HG02943 (cell line): ENCODE measurements at regions not wholly inside any gene's neighbourhood (a gene's known extent, or its start where the extent isn't known, plus 50 kb on each side); places are given as distances from the start of the nearest gene placed in this dataset.
"Not testable (repeated sequence)": the region's sequence is repeated elsewhere in the genome, so short reads cannot be mapped to it uniquely, and the experiment has no call there.

Experiments
- ATAC-seq: cut with Tn5 transposase; IDR thresholded peaks from one replicate; pipeline ENCODE4 v1.9.1; 2021; ENCODE audit warnings: mild to moderate bottlenecking, low read depth, moderate library complexity; ENCODE audit not compliant: unreplicated experiment

DNA sequence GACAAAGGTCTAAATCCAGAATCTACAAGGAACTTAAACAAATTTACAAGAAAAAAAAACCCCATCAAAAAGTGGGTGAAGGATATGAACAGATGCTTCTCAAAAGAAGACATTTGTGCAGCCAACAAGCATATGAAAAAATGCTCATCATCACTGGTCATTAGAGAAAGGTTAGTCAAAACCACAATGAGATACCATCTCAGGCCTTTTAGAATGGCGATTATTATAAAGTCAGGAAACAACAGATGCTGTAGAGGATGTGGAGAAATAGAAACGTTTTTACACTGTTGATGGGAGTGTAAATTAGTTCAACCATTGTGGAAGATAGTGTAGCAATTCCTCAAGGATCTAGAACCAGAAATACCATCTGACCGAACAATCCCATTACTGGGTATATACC lies 518.9 kb upstream of the CCDC54 start:
- not testable (repeated sequence) for ATAC-seq

DNA sequence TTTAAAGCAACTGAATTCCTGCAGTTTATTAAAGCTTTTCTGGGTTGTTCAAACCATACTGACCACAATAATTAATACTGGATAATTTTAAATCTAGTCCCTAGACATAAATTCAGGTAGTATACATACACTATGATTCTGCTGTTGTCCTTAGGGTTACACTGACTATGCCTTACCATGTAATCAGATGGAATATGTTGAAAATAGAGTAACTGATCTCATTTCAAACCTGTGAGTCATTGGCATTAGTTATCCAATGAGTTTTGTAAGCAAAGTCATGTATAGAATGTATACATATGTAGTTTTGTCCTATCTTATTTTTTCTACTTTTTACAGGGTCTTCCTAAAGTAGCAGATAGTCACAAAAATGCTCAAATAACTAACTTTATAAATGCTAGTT lies 517.1 kb upstream of the CCDC54 start:
- ATAC-seq = no peak

DNA sequence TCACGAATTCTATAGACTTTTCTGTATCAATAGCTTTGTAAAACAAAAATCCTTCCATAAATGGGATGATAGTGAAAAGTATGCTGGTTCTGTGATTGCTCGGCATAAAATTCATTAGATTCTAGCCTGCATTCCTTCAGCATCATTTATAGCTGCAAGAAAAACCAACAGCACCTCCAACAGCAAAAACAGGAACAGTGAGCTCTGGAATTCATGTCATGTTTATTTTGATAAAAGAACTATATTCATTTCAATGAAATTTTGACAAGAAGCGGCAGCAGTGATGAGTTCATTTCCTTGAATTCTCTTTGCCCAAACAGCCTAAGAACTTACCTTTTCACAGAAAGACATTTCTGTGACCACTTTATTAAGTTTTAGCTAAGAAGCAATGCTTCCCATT lies 515.2 kb upstream of the CCDC54 start:
- no peak for ATAC-seq

DNA sequence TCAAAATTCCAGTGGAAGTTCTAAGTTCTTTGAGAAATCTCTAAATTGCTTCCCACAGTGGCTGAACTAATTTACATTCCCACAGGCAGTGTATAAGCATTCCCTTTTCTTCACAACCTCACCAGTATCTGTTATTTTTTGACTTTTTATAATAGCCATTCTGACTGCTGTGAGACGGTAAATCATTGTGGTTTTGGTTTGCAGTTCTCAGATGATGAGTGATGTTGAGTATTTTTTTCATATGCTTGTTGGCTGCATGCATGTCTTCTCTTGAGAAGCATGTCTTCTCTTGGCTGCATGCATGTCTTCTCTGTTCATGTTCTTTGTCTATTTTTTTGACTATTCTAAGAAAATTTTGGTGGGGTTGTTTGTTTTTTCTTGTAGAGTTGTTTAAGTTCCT lies 499.6 kb upstream of the CCDC54 start:
- no peak for ATAC-seq

DNA sequence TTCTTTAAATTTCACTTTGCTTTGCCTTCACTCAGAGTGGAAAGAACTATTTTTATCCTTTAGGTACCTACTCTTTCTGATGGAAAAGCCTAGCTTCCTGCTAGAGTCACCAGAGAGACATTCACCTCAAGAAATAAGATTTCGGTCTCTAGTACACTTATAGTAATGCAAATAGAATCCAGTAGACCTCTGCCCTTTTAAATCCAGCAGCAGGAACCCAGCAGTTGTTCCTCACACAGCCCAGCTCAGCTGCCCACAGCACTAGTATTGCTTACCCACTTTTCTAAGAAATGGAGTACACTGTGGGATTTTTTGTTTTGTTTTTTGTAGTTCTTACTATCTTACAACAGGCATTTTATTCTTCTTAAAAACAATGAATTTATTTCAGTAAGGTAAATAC lies 497.0 kb upstream of the CCDC54 start:
- ATAC-seq = no peak

DNA sequence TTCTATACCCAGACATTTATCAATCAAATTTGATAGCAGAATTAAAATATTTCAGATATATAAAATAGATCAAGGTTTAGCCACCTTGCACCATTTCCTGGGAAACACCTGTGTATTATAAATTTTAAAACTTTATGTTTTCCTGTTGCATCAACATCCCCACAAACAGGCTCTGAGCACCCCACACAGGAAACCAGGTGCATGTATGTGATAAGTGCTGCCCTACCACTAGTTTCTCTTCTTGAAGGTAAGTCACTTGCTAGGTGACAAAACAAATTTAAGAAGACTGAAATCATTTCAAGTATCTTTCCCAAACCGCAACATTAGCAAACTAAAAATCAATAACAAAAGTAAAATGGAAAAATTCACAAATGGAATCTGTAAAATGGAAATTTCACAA lies 496.1 kb upstream of the CCDC54 start:
- ATAC-seq = no peak

DNA sequence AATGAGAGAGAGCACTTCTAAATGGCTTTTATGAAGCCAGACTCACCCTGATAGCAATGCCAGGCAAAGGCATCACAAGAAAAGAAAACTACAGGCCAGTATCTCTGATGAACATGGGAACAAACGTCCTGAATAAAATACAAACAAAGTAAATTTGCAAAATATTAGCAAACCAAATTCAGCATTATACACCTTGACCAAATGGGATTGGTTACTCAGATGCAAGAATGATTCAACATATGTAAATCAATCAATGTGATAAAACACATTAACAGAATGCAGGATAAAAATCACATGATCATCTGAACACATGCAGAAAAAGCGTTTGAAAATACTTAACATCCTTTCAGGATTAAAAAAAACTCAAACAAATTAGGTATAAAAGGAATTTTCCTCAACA lies 494.9 kb upstream of the CCDC54 start:
- ATAC-seq = no peak

DNA sequence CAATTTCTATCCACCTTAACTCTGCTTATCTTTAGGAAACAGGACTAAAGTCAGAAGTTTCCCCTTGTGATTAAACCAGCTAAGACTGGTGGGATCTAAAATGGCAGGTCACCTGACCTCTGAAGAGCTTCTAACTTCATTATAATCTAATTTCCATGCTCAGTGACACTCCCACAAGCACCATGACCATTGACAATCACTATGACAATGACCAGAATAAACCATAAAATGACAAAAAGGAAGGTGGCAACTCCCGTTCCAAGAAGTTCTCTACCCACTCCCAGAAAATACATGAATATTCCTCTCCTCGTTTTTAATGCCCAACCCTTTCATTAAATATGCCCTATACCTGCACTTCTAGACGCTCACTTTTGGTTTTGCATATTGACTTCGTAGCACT lies 471.2 kb upstream of the CCDC54 start:
- ATAC-seq = no peak

DNA sequence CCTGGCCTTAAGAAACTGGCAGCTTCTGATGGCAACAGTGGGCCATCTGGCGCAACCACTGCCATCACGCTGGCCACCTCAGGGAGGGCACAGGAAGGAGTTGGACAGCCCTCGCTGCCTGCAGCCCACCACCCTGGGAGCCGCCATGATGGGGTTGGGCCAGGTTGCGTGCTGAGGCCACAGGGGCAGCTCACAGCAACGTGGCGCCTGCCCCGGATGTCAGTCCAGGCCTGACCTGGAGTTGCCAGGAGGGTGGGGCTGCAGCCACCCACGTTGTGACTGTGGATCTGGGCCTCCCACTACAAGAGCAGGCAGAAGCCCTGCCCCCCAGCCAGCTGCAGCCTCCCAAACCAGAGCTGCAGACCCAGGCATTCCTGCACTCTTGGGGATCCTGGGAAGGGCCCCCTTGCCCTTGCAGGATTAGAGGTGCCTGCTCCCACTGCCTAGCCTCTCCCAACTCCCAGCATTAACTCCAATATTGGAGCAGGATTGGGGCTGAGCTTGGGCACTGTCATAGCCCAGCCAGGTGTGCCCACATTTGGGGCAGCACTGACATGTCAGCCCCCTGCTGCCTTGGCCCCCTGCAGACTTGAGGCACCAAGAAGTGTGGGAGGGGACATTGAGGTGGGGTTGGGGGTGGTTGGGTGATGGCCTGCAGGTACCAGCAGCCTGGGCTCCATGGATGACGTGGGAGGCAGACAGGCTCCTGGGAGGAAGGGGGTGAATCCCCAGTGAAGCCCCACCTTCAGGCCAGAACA lies 468.9 kb upstream of the CCDC54 start:
- no peak for ATAC-seq

DNA sequence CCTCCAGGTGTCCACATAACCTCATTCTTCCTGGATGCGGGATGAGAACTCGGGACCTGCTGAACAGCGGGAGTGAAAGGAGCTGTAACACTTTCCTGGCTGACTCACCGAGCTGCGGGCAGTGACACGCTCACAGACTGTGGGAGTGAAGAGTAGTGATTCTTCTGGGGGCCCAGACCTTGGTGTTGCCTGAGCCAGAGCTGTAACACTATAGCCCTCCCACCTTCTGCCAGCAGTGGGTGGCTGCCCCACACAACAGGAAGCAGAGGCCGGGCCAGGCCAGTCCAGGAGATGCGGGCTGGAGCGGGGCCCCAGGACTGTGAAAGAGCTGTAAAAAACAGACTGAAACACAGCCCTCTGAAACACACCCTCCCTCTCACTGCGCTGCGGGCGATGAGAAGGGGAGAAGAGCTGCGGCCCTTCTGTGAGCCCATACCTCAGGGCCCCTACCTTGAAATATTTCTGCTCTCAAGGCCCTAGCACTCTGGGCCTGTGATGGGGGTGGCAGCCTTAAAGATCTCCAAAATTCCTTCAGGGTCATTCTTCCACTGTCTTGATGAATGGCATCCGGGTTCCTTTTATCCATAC lies 464.0 kb upstream of the CCDC54 start:
- no peak for ATAC-seq

DNA sequence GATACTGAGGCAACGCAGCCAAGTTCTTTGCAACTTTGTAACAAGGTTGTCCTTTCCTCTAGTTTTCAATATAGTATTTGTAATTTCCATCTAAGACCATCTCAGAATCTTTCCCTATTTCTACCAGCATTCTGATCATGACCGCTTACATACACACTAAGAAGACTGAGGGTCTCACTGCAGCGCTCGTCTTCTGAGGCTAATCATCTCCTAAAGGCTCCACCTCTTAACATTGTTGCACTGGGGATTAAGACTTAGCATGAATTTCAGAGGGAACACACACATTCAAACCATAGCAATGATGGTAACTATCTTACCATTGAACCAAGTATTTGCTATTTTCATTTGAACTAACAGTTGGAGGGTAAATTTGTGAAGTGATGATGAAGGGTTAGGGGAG lies 463.3 kb upstream of the CCDC54 start:
- ATAC-seq = no peak

DNA sequence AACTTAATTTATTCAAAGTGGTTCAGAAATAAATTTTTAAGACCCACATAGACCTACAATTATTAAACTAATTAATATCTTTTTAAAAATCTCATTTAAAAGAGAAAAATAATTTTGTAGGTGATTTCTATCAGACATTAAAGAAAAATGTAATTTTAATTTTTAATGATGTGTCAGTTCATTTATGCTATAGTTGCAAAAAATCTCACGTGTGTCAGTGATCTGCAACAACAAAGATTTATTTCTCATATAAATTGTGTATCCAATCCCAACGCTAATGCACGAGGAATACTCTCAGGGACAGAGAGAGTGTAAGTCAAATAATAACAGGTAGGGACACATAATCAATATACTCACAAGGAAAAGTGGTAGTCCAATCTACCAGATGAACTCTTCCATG lies 456.6 kb upstream of the CCDC54 start:
- no peak for ATAC-seq

DNA sequence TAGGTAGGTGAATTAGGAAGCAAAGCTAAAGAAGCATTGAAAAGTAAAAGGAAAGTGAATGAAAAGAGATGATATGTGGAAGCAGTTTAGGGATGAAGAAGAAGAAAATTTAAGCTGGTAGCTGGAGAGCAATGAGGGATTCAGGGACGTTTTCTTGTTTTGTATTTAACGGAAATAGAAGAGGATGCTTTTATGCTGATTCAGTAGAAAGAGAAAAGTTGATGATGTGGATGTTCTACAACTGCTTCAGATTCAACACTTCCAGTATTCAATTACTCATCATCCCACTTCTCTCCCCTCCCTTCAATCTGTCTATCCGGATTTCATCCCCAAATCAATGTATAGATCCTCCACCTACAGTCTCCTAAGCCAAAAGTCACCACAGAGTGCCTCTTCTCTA lies 448.2 kb upstream of the CCDC54 start:
- ATAC-seq = no peak

DNA sequence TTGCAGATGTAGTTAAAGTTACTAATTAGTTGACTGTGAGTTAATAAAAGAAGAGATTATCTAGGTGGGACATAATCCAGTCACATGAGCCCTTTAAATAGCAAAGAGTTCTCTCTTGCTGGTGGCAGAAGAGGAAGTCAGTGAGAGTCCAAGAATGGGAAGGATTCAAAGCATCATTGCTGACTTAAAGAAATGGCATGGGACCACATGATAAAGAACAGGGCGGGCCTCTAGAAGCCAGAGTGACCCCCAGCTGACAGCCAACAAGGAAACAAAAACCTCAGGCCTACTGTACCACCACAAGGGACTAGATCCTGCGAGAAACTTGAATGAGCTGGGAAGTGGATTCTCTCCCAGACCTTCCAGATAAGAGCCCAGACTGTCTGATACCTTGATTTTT lies 447.2 kb upstream of the CCDC54 start:
- ATAC-seq = no peak

DNA sequence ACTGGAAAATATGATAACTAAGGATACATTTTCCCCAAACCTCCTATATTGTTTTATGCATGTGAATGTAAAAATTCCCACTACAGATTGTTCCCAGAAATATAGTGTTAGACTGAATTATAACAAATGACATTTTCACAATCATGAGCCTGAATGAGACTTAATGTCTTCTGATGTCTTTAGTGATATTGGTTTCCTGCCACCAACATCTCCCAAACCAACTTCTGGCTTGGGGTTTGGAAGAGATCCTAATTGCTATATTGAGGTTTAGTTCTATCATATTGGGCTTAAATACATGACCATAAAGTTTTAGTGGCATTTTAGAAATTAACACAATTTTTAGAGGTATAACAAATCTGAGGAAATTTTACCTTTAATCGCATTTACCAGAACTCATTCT lies 445.3 kb upstream of the CCDC54 start:
- no peak for ATAC-seq

DNA sequence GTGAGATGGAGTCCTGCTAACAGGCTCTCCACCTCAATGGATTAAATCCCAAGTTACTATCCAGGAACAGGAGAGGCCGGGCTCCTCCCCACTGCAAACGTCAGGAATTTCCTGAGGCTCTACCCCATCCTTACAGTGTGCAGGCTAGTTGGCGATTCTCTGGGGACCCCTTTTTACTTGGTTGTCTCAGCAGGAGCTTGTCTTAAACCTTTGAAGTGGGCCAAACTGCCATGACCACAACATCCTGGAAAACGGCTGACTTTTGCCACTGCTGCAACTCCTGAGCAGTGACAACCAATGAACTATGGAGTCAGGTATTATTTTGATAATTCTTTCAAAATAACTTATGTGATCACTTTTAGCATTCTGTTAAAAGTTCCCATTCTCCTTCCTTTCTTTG lies 440.9 kb upstream of the CCDC54 start:
- ATAC-seq = no peak

DNA sequence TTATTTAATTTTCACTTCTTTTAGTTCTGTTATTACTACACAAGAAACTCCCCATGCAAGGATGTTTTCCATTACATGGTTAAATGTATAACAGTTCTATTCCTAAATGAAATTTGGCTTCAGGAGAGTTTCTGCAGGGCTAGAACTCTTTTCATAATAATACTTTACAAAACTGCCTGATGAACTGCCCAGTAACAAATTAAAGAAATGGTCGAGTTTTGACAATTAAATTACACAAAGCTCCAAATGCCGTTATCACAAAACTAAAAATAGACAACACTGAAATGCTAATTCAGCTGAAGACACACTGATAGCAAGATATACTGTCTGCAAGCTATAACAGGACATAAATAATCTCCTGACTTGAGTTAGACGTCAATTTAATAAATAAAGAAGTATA lies 435.2 kb upstream of the CCDC54 start:
- no peak for ATAC-seq

DNA sequence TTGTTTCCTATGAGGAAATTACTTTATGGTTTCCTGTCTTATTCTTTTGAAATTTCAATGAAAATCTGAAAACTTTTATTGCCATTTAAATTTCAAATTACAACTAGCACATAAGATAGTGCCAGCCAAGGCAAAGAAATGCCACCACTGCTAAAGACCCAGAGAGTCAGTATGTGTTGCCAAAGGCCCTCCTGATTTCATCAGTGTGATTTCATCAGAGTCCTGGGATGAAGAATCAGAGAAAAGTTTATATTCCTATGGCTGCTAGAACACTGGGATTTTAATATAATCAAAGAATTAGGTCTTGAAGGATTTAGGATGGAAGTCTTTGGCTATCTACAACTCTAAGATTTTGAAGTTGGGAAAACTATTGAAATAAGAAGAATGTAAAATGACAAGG lies 434.2 kb upstream of the CCDC54 start:
- no peak for ATAC-seq

DNA sequence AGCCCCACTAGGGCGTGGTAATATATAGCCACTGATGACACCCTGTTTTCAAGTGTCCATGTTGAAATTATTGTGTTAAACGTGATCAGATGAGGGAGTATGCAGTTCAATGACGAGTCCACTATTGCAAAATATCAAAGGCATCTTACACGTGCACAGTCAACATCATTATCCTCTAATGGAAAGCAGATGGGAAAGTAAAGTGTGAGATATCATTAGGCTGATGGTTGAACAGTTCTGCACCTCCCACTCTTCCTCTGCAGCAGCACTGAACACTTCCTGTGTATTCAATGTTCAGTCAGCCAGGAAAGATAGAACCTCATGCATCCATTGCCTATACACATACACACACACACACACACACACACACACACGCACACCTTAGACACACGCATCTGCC lies 431.8 kb upstream of the CCDC54 start:
- ATAC-seq = no peak

DNA sequence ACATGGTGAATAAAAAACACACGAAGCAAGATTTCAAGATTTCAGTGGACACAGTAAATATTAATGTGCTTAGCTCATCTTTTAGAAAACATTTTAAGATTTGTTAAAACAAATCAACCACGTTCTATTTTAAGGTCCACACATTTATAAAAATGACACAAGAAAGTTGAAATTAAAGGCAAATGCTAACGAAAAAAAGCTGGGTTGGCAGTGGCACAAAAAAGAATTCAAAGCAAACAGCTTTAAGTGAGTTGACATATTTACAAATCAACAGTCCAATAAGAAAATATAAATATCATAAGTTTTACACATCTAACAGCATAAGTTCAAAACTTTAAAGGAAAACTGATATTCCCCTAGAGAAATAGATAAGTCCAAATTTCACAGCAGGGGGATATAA lies 430.4 kb upstream of the CCDC54 start:
- ATAC-seq = no peak

DNA sequence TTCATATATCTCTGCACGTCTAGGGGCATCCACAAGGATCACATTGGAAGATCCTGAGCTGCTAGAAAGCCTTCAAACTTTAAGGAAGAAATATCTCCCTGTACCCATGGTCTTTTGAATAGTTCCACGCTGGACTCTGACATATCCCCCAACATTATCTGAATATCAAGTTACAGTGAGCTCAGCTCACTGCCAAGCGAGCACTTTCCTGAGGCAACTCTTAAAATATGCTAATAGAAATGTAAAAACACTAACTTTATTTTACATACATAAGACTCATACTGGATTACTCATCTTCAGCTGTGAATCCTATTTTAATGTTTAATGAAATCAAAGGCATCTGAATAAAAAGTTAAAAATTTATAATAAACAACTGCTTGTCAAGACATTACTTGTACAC lies 420.2 kb upstream of the CCDC54 start:
- no peak for ATAC-seq

DNA sequence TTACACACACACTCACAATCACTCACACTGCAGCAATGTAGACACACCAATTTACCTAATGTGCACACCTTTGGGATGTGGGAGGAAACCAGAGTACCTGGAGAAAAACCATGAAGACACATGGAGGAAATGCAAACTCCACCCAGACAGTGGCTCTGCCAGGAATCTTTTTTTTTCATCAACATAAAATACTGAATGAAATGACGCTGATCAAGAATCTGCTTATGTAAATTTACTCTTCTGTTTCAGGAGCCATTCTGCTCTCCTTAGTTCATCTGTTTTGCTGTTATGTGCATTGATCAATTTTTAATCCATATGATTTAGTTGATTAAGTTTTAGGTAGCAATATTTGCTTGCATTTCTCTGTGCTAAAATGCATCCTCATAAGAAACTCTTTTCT lies 414.2 kb upstream of the CCDC54 start:
- ATAC-seq = no peak

DNA sequence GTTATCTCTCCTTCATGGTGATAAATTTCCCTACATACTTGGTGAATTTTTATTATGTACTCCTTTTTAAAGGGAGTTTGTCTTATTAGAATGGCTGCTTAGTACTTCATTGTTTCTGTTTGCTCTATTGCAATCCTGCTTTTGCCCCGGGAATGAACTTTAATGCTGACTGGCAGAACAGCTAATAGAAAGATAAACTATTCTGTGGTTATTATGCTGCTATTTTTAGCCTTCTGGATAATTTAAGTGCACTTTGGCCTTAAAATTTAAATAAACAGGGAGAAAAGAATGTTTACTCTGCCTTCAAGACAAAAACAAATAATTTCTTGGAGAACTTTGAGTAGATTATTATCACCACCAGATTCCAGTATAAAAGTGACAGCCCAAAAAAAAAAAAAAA lies 413.8 kb upstream of the CCDC54 start:
- ATAC-seq = no peak
